Cardiac fibroblast (primary cell): ENCODE measurements at regions not wholly inside any gene's neighbourhood (a gene's known extent, or its start where the extent isn't known, plus 50 kb on each side); places are given as distances from the start of the nearest gene placed in this dataset.

Source experiments
- DNase-seq, 2 donors: peaks; one replicate each; pipeline versions ENCODE4 v3.0.0 to v3.0.0-alpha.2; 2010; ENCODE audit warnings: low read depth in 2 of 2
- H3K4me3 ChIP-seq, 2 donors: replicated peaks in 1 of 2; 1 replicate in 1 of 2; 2 replicates in 1 of 2; pipeline ENCODE4 v1.5.1; 2011; ENCODE audit warnings: low read depth in 2 of 2, low read length in 2 of 2, mild to moderate bottlenecking in 2 of 2, moderate library complexity in 1 of 2
- CTCF ChIP-seq: IDR thresholded peaks from one replicate; pipeline ENCODE4 v1.5.1; 2011; ENCODE audit warnings: low read depth, mild to moderate bottlenecking, low read length, inconsistent platforms

- TF ChIP-seq CTCF, result no peak
- H3K4me3 ChIP-seq, result no peak overlapping the region
- DNase-seq, result no peak
These were observed 77.4 kb downstream of the INHBB start for GRCh38 chr2:120423167-120423943.

- no peak for TF ChIP-seq CTCF
- no peak for DNase-seq
- H3K4me3 ChIP-seq, result no peak overlapping the region
These were observed 78.4 kb downstream of the INHBB start for GRCh38 chr2:120424274-120424796.

GRCh38 chr2:120425014-120425413 is 79.1 kb downstream of the INHBB start:
- H3K4me3 ChIP-seq, result no peak overlapping the region
- no peak for TF ChIP-seq CTCF
- no peak for DNase-seq

GRCh38 chr2:120428748-120429147 is 82.8 kb downstream of the INHBB start:
- no peak overlapping the region for H3K4me3 ChIP-seq
- DNase-seq, result no peak

GRCh38 chr2:120429586-120430500 is 83.9 kb downstream of the INHBB start:
- DNase-seq, result no peak
- no peak for TF ChIP-seq CTCF
- no peak overlapping the region for H3K4me3 ChIP-seq

More at GRCh38 chr2:120428748-120429147, 82.8 kb downstream of the INHBB start:
- TF ChIP-seq CTCF, result no peak

GRCh38 chr2:120430501-120430830 is 84.5 kb downstream of the INHBB start:
- DNase-seq, result no peak
- no peak overlapping the region for H3K4me3 ChIP-seq
- TF ChIP-seq CTCF, result no peak
